ENCODE measurements at regions not wholly inside any gene's neighbourhood (a gene's known extent, or its start where the extent isn't known, plus 50 kb on each side); places are given as distances from the start of the nearest gene placed in this dataset.

- TF ChIP-seq SIN3A (IDR thresholded peaks at IDR 0.05; ENCODE audit: borderline replicate concordance, insufficient read depth, low read length) (no peak), POLR2AphosphoS5 (IDR thresholded peaks at IDR 0.05; ENCODE audit: low read depth, low read length) (no peak), FOXP2 (optimal IDR thresholded peaks at IDR 0.05; ENCODE audit: borderline replicate concordance, extremely low read depth, extremely low read length, insufficient read depth) (no peak), TAF1 (IDR thresholded peaks at IDR 0.05; ENCODE audit: borderline replicate concordance, insufficient read depth, low read length) (no peak)
Measured at GRCh38 chr18:77676910-77677309, 427.3 kb downstream of the GALR1 start.
